Adrenal gland (tissue), 9 donors: ENCODE measurements at regions not wholly inside any gene's neighbourhood (a gene's known extent, or its start where the extent isn't known, plus 50 kb on each side); places are given as distances from the start of the nearest gene placed in this dataset.
A peak's percentile ranks its signal among the peaks of the same experiment; 100 is the strongest.
"Not testable (repeated sequence)": the region's sequence is repeated elsewhere in the genome, so short reads cannot be mapped to it uniquely, and the experiment has no call there.

Experiments
- DNase-seq, 7 donors: peaks; one replicate each; pipeline ENCODE4 v3.0.0-alpha.2; 2019 to 2020
- H3K27ac ChIP-seq, 5 donors: fragments of 200-600 bp; sonication (generic) in 4 of 5; 1 replicate in 3 of 5; 2 replicates in 2 of 5; pipeline versions ENCODE4 v1.5.1 to v1.8.0; 2016 to 2020; ENCODE audit warnings: mild to moderate bottlenecking in 1 of 5
- H3K27me3 ChIP-seq: fragments of 200-600 bp; 2 replicates; pipeline ENCODE4 v1.8.0; 2021
- H3K36me3 ChIP-seq, 2 donors: fragments of 200-600 bp; replicated peaks in 1 of 2; 1 replicate in 1 of 2; 2 replicates in 1 of 2; pipeline versions ENCODE4 v1.5.1 to v1.8.0; 2018 to 2022
- H3K4me1 ChIP-seq, 2 donors: fragments of 200-600 bp; replicated peaks in 1 of 2; 1 replicate in 1 of 2; 2 replicates in 1 of 2; pipeline versions ENCODE4 v1.5.1 to v1.8.0; 2018 to 2021
- H3K4me3 ChIP-seq, 4 donors: fragments of 200-600 bp; sonication (generic) in 3 of 4; one replicate each; pipeline ENCODE4 v1.5.1; 2016 to 2018
- H3K9me3 ChIP-seq, 3 donors: fragments of 200-600 bp; sonication (generic) in 1 of 3; replicated peaks in 1 of 3; 1 replicate in 2 of 3; 2 replicates in 1 of 3; pipeline versions ENCODE4 v1.5.1 to v1.8.0; 2016 to 2021
- POLR2A ChIP-seq, 2 donors: fragments of 450-650 bp; IDR thresholded peaks; one replicate each; pipeline ENCODE4 v1.6.1; 2017; ENCODE audit warnings: antibody characterized with exemption in 2 of 2, mild to moderate bottlenecking in 2 of 2, moderate library complexity in 1 of 2
- WGBS, 4 donors: extraction: QIAGEN DNeasy Blood & Tissue Kit in 2 of 4; methylation state at CpG; one replicate each; pipeline versions ENCODE4 v1.1.5 to v1.1.7; 2013 to 2017; 5-methylcytosine and 5-hydroxymethylcytosine counted together
- intact Hi-C, 2 donors: fragments of 100-400 bp; cut with DNase I; formaldehyde crosslinking; loops; one replicate each; pipeline versions ENCODE4 v1.14.1 to v1.15.0; 2022 to 2023
- TF ChIP-seq, protein P1 (sequence below), 6 experiments: fragments of 450-650 bp in 4 of 6; fragments of 200-600 bp in 2 of 6; sonication (generic) in 1 of 6; IDR thresholded peaks; 1 replicate in 5 of 6; 2 replicates in 1 of 6; pipeline versions ENCODE4 v1.5.1 to v1.8.0; 2016 to 2021; ENCODE audit warnings: antibody characterized with exemption in 6 of 6, mild to moderate bottlenecking in 2 of 6, moderate library complexity in 1 of 6
- donor health status: healthy with polysubstance abuse.
- donor health status: Bipolar disorder and iron deficiency.
- donor health status: DM: yes; HTN: yes; CAD: no.
- donor health status: DM: no; HTN: no; CAD: no.
- donor health status: DM: no; HTN: no; CAD: no.

GRCh38 chr16:62276637-62277036, 240.4 kb upstream of the CDH8 start:
- no peaks in the 10 kb centered on the region for H3K27me3 ChIP-seq
- H3K27ac ChIP-seq = no peak overlapping the region
- WGBS, 4 donors = 72 to 91% (median 84%) methylated on average over 7 of the region's 7 CpGs
- no peaks in the 10 kb centered on the region for H3K36me3 ChIP-seq
- intact Hi-C loops = no loop called here
- H3K9me3 ChIP-seq = no peaks in the 10 kb centered on the region
- no peak for TF ChIP-seq POLR2A (IDR thresholded peaks at IDR 0.05)
- TF ChIP-seq, protein P1, sequence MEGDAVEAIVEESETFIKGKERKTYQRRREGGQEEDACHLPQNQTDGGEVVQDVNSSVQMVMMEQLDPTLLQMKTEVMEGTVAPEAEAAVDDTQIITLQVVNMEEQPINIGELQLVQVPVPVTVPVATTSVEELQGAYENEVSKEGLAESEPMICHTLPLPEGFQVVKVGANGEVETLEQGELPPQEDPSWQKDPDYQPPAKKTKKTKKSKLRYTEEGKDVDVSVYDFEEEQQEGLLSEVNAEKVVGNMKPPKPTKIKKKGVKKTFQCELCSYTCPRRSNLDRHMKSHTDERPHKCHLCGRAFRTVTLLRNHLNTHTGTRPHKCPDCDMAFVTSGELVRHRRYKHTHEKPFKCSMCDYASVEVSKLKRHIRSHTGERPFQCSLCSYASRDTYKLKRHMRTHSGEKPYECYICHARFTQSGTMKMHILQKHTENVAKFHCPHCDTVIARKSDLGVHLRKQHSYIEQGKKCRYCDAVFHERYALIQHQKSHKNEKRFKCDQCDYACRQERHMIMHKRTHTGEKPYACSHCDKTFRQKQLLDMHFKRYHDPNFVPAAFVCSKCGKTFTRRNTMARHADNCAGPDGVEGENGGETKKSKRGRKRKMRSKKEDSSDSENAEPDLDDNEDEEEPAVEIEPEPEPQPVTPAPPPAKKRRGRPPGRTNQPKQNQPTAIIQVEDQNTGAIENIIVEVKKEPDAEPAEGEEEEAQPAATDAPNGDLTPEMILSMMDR (IDR thresholded peaks at IDR 0.05) = no peak
- no peaks in the 10 kb centered on the region for H3K4me1 ChIP-seq
- no peak overlapping the region for H3K4me3 ChIP-seq
- DNase-seq = no peak

GRCh38 chr16:62272035-62272434, 235.8 kb upstream of the CDH8 start:
- H3K27ac ChIP-seq = no peak overlapping the region
- H3K4me3 ChIP-seq = no peak overlapping the region
- H3K9me3 ChIP-seq = no peaks in the 10 kb centered on the region
- no peaks in the 10 kb centered on the region for H3K4me1 ChIP-seq
- TF ChIP-seq POLR2A (IDR thresholded peaks at IDR 0.05) = no peak
- TF ChIP-seq, protein P1 (IDR thresholded peaks at IDR 0.05) = no peak
- H3K27me3 ChIP-seq = no peaks in the 10 kb centered on the region
- H3K36me3 ChIP-seq = no peaks in the 10 kb centered on the region
- DNase-seq = no peak
- 59 to 74% (median 62%) methylated on average over 1 of the region's 1 CpG for WGBS, 4 donors
- intact Hi-C loops = no loop called here

DNA sequence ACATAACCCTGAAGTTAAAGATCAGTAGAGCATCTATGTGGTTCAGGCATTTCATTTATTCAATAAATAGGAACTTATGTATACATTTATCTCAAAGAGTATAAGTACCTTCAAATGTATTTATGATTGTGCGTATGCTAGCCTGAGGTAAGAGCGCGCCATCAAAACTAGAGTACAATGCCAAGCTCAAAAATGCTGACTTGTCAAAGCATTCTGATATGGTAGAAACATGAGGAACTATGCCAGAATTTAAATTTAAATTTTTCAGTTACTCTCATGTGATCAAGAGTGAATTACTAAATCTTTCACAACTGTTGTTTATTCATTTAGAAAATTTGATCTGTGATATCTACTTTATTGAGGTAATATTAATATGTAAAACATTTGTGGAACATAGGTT, 225.5 kb upstream of the CDH8 start:
- Histone ChIP-seq H3K9me3 (no peaks in the 10 kb centered on the region), H3K27me3 (no peaks in the 10 kb centered on the region), H3K4me3 (no peak overlapping the region), H3K4me1 (no peaks in the 10 kb centered on the region), H3K36me3 (no peaks in the 10 kb centered on the region), H3K27ac (no peak overlapping the region)
- TF ChIP-seq, protein P1 (IDR thresholded peaks at IDR 0.05) = no peak
- intact Hi-C loops = no loop called here
- 64 to 98% (median 94%) methylated on average over 3 of the region's 3 CpGs for WGBS, 4 donors
- no peak for DNase-seq

DNA sequence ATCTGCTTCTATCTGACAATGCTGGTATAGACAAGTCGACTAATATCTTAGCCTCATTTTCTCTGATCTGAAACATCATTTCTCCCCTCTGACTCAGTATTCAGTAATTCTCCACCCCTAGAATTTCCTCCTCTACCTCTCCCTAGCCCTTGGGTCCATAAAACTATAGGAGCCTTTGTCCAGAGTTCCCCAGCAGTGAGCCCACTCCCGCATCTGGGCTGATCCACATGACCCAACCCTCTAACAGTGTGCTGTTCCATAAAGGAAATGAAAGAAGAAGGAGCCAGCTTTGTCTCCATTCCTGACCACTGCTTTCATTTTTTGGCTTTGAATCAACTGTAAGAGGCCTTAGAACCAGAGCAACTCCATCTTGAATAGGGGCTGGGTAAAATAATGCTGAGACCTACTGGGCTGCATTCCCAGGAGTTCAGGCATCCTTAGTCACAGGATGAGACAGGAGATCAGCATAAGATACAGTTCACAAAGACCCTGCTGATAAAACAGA, 222.7 kb upstream of the CDH8 start:
- H3K4me1 ChIP-seq, H3K27ac ChIP-seq, intact Hi-C loops, H3K27me3 ChIP-seq, H3K36me3 ChIP-seq, DNase-seq, H3K4me3 ChIP-seq, H3K9me3 ChIP-seq: not testable (repeated sequence)
- 84 to 90% (median 88%) methylated on average over 2 of the region's 2 CpGs for whole genome bisulfite sequencing, 4 donors

DNA sequence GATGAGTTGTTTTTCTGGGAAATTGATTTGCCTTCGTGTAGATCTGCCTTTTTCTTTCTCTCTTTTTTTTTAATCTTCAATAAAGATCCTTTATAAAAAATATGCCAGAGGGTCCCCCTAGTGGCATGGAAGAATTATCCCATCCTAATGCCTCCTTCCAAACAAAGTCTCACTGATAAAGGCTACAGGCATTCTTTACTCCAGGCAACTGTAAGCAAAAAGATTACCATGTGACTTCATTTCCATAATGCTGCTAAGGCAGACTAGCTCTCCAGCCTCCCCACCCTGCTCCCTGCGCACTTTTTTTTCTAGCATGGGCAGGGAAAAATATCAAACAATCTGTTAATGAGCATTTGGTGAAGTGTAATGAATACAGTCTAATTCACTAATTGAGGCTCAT, 220.2 kb upstream of the CDH8 start:
- Histone ChIP-seq H3K4me3 (no peak overlapping the region), H3K27me3 (no peaks in the 10 kb centered on the region), H3K27ac (no peak overlapping the region), H3K9me3 (no peaks in the 10 kb centered on the region), H3K4me1 (no peaks in the 10 kb centered on the region), H3K36me3 (no peaks in the 10 kb centered on the region)
- 29 to 42% (median 36%) methylated on average over 2 of the region's 2 CpGs for WGBS, 4 donors
- no peak for TF ChIP-seq POLR2A (IDR thresholded peaks at IDR 0.05)
- TF ChIP-seq, protein P1 (IDR thresholded peaks at IDR 0.05) = peak in 2 of 6 experiments; percentile 27 to 39
- intact Hi-C loops = no loop called here
- no peak for DNase-seq
